ENCODE measurements at regions not wholly inside any gene's neighbourhood (a gene's known extent, or its start where the extent isn't known, plus 50 kb on each side); places are given as distances from the start of the nearest gene placed in this dataset.

GRCh38 chr14:22464422-22465142 is 124.4 kb downstream of the DAD1 start:
- DNase-seq (no peak), ATAC-seq (no peak)
- intact Hi-C loops (cut with DNase I, micrococcal nuclease) = no loop called here

DNA sequence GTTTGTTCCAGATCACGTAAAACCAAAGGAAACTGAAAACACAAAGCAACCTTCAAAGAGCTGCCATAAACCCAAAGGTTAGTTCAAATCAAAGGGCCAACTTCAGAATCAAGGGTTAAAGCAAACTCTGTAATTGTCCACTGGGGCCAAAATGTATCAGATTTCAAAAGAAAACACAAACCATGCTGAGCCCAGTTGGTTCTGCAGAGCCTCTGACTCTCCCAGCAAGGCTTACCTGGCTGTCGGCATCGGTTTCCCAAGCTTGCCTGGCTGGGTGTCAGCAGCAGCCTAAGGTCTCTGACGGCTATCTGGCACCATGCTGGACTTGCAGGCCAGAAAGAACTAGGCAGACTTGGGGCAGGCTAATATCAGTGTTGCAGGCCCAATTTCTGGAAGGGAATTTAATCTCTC is 125.3 kb downstream of the DAD1 start:
- no peak for DNase-seq
- intact Hi-C loops (cut with DNase I, micrococcal nuclease) = no loop called here
- ATAC-seq = no peak

DNA sequence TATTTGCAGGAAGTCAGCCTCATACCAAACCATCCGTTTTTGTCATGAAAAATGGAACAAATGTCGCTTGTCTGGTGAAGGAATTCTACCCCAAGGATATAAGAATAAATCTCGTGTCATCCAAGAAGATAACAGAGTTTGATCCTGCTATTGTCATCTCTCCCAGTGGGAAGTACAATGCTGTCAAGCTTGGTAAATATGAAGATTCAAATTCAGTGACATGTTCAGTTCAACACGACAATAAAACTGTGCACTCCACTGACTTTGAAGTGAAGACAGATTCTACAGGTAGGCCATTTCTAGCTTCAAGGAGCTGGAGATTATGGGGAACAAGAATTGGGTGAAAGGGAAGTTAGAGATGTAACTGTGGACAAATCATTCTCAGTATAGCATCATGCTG is 126.1 kb downstream of the DAD1 start:
- no peak for DNase-seq
- ATAC-seq = no peak
- intact Hi-C loops (cut with DNase I, micrococcal nuclease) = no loop called here

GRCh38 chr14:22460461-22461195 is 128.4 kb downstream of the DAD1 start:
- intact Hi-C loops (cut with DNase I, micrococcal nuclease) = no loop called here
- no peak for ATAC-seq

DNA sequence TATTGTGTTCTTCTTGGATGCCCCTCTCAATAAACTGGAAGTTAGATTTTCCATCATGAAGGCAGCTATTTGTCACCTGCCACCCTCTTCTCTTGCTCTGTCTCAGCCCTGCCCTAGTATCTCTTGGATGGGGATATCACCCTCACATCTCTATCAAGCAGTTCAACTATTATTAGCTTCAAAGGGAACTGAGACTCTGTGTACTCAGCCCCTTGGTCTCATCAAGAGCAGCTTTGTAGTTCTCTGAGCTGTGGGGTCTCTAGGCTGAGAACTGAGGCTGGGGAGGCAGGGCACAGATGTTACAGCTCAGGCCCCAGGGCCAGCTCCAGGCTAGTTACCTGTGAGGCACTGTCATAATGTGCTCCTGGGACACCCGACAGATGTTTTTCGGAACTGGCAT is 130.3 kb downstream of the DAD1 start:
- no peak for ATAC-seq
- intact Hi-C loops (cut with DNase I, micrococcal nuclease) = no loop called here
- no peak for DNase-seq

More at GRCh38 chr14:22460461-22461195, 128.4 kb downstream of the DAD1 start:
- DNase-seq = no peak

GRCh38 chr14:22456998-22457594 is 131.9 kb downstream of the DAD1 start:
- intact Hi-C loops (cut with DNase I, micrococcal nuclease) = no loop called here
- ATAC-seq = no peak
- DNase-seq = no peak

- no peak for ATAC-seq
- DNase-seq = no peak
- intact Hi-C loops (cut with DNase I, micrococcal nuclease) = no loop called here
Observed at GRCh38 chr14:22456421-22456820, 132.6 kb downstream of the DAD1 start.

- DNase-seq (no peak), ATAC-seq (no peak)
- intact Hi-C loops (cut with DNase I, micrococcal nuclease) = no loop called here
Observed at GRCh38 chr14:22452330-22452729, 136.7 kb downstream of the DAD1 start.

- DNase-seq = no peak
Observed at GRCh38 chr14:22450266-22450665, 138.8 kb downstream of the DAD1 start.

GRCh38 chr14:22449600-22449905 is 139.5 kb downstream of the DAD1 start:
- intact Hi-C loops (cut with DNase I, micrococcal nuclease) = no loop called here
- DNase-seq = no peak
- ATAC-seq = no peak

More at GRCh38 chr14:22450266-22450665, 138.8 kb downstream of the DAD1 start:
- ATAC-seq = no peak
- intact Hi-C loops (cut with DNase I, micrococcal nuclease) = no loop called here

GRCh38 chr14:22448905-22449599 is 140.0 kb downstream of the DAD1 start:
- no peak for ATAC-seq
- intact Hi-C loops (cut with DNase I, micrococcal nuclease) = no loop called here
- no peak for DNase-seq

GRCh38 chr14:22448035-22448904 is 140.8 kb downstream of the DAD1 start:
- no peak for ATAC-seq
- intact Hi-C loops (cut with DNase I, micrococcal nuclease) = no loop called here
- no peak for DNase-seq

GRCh38 chr14:22438742-22439141 is 150.3 kb downstream of the DAD1 start:
- ATAC-seq = no peak
- intact Hi-C loops (cut with DNase I, micrococcal nuclease) = no loop called here
- DNase-seq = no peak

DNA sequence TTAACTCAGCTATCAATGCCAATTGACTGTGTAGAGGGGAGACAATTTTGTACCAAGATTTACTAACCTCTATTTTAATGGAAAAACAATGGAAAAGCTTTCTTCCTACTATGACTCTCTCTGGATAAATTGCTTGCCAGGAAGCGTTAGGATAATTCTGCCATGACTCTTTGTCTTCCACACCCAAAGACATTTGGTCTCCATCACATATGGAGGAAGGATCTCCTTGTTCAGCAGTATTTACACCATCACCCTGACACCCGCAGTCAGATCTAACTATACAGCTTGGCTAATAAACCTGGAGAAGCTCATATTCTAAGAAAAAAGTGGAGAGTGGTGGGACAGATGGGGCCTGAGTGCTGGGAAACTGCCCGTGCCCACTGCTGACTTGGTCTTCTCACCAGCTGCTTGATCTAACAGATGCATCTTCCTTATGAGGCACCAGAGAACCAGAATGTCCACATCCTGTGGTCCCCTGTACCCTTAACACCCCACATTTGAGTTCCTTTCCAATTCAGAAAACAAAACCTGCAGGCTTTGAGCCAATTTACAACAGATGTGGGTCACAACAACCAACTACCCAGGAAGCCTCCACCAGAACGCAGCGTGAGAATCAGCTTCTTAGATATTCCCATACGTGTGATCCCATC is 154.0 kb downstream of the DAD1 start:
- ATAC-seq = no peak
- intact Hi-C loops (cut with DNase I, micrococcal nuclease) = no loop called here
- DNase-seq = no peak

GRCh38 chr14:22434030-22434429 is 155.0 kb downstream of the DAD1 start:
- no peak for ATAC-seq
- no peak for DNase-seq
- intact Hi-C loops (cut with DNase I, micrococcal nuclease) = no loop called here

- intact Hi-C loops (cut with DNase I, micrococcal nuclease) = no loop called here
- DNase-seq (no peak), ATAC-seq (no peak)
Observed at GRCh38 chr14:22433069-22433468, 156.0 kb downstream of the DAD1 start.

DNA sequence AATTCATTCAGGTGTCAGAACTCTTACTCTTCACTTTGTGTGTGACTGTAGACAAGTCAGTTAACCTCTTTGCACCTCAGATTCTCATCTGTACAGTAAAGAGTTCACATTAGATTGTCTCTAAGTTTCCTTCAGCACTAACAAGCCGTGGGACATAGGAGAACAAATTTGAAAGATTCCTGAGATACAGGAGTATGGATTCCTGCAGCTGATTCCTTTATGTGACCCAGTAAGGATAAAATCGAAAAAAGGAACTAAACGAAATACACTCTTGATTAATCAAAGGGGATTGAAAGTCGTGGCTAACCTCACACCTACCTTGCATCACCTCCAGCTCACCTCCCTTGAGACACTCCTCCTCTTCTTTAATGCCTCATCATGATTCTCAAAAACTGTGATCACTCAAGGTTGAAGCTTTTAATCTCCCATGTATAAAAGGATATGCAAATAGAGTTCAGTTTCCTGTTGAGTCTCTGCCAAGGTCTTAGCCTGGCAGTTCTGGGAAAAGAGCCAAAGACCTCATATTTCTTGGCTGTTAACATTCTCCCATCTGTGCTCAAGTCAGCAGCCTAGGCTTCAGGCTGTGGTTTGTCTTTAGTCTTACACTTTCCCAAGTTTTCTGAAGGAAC is 156.6 kb downstream of the DAD1 start:
- DNase-seq (peak; percentile 28 to 48), ATAC-seq (peak; percentile 96)
- intact Hi-C loops (cut with DNase I, micrococcal nuclease) = no loop called here

Data from left colon (tissue), 2 donors.